GM21576 (cell line): ENCODE measurements at regions not wholly inside any gene's neighbourhood (a gene's known extent, or its start where the extent isn't known, plus 50 kb on each side); places are given as distances from the start of the nearest gene placed in this dataset.

Experiments
- ATAC-seq: cut with Tn5 transposase; IDR thresholded peaks from one replicate; pipeline ENCODE4 v1.9.1; 2021; ENCODE audit warnings: mild to moderate bottlenecking, moderate library complexity; ENCODE audit not compliant: unreplicated experiment

DNA sequence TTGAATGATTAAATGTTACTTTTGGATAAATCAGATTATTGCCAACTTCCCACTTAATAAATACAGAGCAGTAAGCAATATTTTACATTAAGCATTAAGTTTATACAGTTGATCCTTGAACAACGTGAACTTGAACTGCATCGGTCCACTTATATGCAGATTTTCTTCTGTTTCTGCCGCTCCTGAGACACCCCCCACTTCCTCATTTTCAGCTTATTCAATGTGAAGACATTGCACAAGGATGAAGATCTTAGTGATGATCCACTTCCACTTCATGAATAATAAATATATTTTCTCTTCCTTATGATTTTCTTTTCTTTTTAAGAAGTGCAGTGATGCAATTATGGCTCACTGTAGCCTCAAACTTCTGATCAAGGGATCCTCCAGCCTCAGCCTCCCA, 167.2 kb downstream of the LINC00237 start:
- no peak for ATAC-seq

- no peak for ATAC-seq
Measured at GRCh38 chr20:20938599-20938998, 167.6 kb downstream of the LINC00237 start.

- ATAC-seq: no peak
Measured at GRCh38 chr20:20938131-20938530, 168.0 kb downstream of the LINC00237 start.

GRCh38 chr20:20933142-20933958, 172.8 kb downstream of the LINC00237 start:
- no peak for ATAC-seq

DNA sequence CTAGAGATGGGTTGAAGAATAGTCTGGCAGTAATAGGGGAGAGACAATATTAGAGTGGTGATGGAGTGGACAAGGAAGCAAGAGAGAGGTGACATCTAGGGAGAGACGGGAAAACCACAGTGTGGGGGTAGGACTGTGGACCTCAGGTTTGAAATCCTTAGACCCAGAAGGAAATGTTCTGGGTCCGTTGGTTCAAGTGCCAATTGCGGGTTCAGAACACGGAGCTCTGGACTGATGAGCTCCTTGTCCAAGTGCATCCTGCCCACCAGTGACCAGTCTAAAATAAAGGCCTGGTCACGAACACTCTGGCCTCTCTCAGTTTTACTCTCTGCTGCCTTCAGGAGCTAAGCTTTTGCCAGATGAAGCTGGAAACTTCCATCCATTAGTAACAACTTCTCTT, 174.0 kb downstream of the LINC00237 start:
- ATAC-seq: no peak

GRCh38 chr20:20931632-20932031, 174.5 kb downstream of the LINC00237 start:
- ATAC-seq: no peak

DNA sequence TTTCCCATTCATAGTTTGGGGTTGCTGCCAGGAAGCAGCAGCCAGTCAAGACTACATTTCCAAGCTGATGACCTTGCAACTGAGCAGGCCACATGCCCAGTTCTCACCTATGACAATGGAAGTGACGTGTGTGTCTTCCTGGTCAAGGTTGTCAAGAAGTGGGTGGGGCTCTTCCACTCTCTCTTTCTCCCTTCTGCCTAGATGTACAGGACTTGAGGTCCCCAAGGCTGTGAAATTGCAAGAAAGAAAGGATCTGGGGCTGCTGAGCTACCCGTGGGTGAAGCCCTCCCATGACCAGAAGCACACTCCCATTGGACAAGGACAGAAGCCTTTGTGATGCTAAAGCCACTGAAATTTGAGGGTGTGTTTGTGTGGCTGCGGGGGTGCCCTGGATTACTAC, 175.1 kb downstream of the LINC00237 start:
- no peak for ATAC-seq

- ATAC-seq: no peak
Measured at GRCh38 chr20:20930500-20930899, 175.7 kb downstream of the LINC00237 start.

GRCh38 chr20:20929341-20929740, 176.8 kb downstream of the LINC00237 start:
- no peak for ATAC-seq

DNA sequence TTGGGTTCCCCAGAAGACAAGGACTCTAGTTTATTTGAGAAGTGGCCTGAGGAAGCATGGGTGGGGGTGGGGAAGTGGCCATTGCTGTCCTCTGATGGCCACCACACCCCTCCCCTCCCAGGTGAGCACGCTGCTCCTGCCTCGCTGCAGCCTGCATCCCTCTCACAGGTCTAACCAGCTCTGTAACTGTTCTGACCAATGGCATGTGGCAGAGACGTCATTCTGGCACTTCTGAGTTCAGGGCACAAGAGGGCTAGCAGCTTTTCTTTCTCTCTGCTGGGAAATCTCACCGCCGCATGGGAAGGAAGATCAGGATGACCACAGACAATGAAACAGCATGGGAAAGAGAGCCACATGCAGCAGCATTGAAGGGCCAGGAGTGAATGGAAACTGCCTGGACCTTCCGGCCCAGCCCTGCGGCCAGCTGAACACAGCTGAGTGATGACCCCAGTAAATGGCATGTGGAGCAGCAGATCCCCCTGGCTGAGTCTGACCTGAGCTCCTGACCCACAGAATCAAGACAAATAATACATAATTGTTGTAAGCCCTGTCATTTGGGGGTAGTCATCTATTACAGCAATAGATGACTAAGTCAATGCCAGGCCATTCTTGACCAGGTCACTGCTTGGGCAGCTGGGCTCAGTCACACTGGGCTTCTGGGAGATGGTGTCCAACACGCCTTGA, 179.8 kb downstream of the LINC00237 start:
- ATAC-seq: no peak

DNA sequence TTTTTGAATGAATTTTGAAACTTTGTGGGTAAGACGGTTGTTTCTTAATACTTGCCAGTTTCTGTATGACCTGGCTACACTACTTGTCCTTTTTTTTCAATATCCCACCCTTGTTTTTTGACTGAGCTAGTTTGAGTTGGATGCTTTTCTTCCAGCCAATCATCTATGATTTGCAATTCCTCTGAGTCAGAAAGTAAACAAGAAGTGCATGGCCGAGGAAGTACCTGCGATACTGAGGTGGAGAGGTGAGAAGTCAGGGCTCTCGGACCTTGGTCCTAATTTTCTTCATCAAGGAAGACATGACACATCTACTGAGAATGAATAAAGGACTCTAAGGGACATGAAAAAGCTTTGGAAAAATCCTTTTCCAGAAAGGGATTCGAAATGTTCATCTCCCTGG, 185.7 kb downstream of the LINC00237 start:
- ATAC-seq: no peak

GRCh38 chr20:20915844-20916243, 190.3 kb downstream of the LINC00237 start:
- ATAC-seq: no peak

DNA sequence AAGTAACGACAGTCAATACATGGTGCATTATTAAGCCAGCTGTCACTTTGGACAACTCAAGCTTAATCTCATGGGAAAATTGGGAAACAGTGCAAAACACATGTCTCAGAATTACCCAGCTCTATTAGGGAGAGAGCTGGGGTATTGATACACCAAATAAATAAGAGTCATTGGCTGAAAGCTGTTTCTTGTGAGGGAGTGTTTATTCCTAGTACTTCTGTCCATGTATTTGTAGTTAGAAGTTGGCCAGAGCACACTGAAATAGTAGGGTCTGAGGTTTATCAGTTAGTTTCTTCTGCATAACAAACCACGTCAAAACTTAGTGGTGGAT, 192.0 kb upstream of the RALGAPA2 start:
- ATAC-seq: no peak

DNA sequence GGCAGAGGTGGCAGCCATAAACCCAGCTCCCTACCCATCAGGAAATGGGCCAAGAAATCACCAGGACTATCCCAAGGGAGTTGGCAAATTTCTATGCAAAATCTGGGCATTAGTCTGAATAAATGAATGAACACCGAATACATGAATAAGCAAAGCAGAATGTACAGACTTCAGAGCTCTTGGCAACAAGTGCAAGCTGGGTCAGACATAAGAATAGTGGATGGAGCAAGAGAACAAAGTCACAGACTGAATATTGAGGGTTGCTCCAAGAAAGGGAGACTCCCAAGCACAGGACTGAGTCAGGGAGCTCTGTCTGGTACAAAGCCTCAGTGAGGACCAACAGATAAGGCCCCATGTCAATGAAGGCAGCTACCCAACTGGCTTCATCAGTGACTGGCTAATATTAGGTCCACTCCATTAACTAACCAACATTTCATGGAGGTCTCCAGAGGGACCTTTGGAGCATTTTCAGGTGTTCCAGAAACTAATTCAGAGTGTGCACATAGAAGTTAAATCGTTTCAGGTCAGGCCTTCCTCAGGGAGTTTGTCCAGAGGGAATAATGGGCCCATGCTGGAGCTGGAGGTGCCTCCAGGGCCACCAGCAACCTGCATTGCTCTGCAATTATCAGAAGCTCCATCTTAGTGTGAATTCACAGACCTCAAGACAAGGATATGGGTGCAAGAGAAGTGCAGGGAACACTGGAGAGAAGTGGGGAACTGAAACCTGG, 191.5 kb upstream of the RALGAPA2 start:
- no peak for ATAC-seq

- ATAC-seq: no peak
Measured at GRCh38 chr20:20897922-20898321, 185.5 kb upstream of the RALGAPA2 start.

DNA sequence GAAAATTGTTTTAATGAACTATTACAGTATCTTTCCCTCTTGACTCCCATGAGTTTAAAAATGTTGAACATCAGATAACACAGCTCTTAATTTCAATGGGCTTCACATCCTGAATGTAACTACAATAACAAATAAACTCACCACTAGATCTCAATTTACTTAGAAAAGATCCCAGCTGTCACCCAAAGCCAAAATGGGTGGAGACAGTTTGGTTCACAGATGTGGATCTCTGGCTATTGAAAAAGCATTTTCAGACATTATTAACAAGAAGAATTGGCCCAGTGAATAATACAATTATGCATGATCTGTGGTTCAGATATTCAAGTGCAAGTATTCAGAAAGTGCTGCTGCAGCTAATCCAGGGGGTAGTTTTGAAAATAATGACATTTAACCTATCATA, 184.7 kb upstream of the RALGAPA2 start:
- ATAC-seq: no peak

DNA sequence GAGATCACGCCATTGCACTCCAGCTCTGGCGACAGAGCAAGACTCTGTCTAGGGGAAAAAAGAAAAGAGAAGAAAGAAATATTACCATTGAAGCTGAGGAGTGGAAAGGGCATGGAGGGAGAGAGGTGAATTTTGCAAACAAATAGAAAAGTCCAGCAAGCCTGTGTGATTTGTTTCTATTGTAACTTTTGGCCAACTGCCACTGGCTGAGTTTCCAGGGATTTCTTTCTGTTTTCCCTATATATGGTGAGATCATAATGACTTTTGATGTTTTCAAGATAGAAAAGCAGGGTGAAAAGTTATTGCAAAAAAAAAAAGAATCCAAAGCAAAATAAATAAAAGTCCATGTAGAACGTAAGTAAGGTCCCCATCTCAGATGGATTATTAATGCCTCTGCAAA, 184.2 kb upstream of the RALGAPA2 start:
- no peak for ATAC-seq

DNA sequence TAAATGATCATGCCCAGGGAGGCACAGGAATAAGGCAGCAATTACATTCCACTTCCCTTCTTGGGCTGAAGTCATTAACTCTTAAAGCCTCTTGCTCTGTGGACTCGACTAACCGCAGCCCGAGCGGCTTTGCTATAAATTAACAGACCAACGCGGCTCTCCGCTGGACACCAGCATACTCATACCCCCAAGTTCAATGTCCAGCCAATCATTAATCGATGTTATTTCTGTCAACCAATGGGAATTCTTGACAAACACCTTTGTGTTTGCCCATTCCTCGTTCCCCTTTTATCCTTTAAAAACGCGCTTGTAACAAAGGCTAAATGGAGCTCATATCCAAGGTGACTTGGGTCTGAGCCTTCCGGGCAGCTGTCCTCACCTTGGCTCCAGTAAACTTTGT, 183.1 kb upstream of the RALGAPA2 start:
- no peak for ATAC-seq

DNA sequence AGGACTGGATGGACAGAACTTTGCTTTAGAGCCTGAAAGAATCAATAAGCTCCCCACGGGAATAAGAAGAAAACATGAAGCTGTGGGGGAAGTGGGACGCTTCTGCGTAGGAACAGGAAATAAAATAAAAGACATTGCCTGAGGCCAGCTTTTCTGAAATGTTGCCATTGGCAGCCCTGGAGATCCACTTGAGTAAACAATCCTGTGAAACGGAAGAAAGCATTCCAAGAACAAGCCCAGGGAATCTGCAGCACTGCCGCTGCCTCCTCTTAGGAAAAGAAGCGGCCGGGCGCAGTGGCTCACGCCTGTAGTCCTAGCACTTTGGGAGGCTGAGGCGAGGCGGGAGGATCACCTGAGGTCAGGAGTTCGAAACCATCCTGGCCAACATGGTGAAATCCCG, 182.3 kb upstream of the RALGAPA2 start:
- ATAC-seq: no peak

GRCh38 chr20:20894280-20894679, 181.8 kb upstream of the RALGAPA2 start:
- no peak for ATAC-seq

- ATAC-seq: no peak
Measured at GRCh38 chr20:20892328-20892727, 179.9 kb upstream of the RALGAPA2 start.

DNA sequence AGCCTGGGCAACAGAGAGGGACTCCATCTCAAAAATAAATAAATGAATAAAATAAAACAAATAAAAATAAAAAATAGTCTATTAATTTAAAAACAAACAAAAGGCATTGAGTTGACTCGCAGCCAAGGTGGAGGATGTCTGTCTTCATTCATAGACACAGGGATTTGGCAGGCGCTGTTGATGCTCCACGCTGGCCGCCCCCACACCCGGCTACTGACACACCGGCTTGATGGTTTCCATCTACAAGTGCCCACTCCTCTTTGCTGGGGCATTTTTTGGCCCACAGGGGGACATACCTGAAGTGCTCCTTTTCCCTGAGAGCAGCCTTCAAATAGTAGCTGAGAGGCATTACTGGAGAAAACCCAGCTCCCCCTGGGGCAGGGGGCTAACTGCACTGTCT, 178.3 kb upstream of the RALGAPA2 start:
- no peak for ATAC-seq
